Stimulated activated CD4-positive, alpha-beta T cell treated with anti-CD3 and anti-CD28 coated beads, Interleukin-2, amount 100 ng/mL, for 4 hours (primary cell): ENCODE measurements at regions not wholly inside any gene's neighbourhood (a gene's known extent, or its start where the extent isn't known, plus 50 kb on each side); places are given as distances from the start of the nearest gene placed in this dataset.
"Not testable (repeated sequence)": the region's sequence is repeated elsewhere in the genome, so short reads cannot be mapped to it uniquely, and the experiment has no call there.

Experiments
- DNase-seq: peaks from one replicate; pipeline ENCODE4 v3.0.0-alpha.2; 2020; ENCODE audit warnings: low read depth

GRCh38 chr1:121519042-121519755 is 334.4 kb downstream of the SRGAP2C start:
- peak; percentile 83 for DNase-seq

GRCh38 chr1:121519756-121520286 is 335.0 kb downstream of the SRGAP2C start:
- DNase-seq: not testable (repeated sequence)

GRCh38 chr1:121522061-121522759 is 337.4 kb downstream of the SRGAP2C start:
- DNase-seq: no peak

DNA sequence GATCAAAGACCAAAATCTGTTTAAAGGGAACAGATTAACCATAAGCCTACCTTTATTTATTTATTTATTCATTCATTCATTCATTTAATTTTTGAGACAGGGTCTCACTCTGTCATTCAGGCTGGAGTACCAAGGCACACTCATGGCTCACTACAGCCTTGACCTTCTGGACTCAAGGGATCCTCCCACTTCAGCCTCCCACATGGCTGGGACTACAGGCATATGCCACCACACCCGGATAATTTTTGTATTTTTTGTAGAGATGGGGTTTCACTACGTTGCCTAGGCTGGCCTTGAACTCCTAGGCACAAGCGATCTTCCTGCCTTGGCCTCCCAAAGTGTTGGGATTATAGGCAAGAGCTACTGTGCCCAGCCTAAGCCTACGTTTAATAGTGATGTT is 338.3 kb downstream of the SRGAP2C start:
- DNase-seq: not testable (repeated sequence)

DNA sequence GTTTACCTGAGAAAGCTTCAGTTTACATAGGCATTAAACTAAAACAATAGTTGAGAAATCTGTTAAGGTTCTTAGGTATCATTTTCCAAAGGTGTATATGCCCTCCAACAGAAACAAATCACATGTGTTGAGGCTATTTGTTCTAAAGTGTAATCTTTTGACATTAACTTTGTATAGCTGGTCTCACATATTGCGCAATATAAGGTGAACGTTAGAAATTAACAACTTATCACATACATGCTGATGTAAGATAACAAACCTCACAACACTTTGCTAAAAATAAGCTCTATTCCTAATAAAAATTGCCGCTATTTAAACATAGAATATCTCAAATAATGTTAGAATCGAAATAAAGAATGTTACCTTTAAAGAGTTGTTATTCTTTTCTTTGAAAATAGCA is 340.6 kb downstream of the SRGAP2C start:
- DNase-seq: no peak

DNA sequence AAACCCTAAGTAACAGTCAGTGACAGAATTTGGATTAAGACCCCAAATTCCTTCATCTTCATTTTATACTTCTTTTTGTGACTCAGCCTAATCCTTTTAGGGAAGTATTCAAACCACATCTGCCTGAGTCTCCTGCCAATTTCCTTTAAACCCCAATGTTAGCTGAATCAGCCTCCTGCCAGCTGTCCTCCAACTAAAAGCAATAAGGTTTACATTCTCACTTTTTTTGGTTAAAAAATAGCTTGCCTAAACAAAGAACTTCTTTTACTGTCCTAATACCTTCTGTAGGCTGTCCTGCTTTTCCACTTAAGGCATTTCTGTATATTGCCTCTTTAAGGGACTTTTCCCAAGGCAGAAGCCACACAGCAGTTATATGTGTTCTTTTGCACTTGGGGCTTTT is 344.2 kb downstream of the SRGAP2C start:
- DNase-seq: not testable (repeated sequence)

DNA sequence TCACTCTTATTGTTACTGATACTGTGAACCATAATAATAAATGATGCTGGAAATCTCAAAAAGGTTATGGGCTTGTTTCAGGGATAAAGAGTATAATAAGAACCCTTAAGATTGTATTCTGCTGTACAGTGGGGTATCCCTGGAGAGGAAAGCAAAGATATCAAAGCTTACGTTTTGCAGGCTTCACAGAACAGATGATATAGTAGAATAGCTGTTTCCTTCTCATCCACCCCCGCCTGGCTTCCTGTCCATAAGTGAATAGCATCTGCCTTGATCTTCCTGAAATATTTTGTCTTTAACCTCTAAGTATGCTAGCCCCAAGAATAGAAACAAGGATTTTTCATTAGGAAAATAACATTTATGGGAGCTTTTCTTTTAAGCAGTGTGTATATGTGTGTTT is 345.3 kb downstream of the SRGAP2C start:
- not testable (repeated sequence) for DNase-seq

DNA sequence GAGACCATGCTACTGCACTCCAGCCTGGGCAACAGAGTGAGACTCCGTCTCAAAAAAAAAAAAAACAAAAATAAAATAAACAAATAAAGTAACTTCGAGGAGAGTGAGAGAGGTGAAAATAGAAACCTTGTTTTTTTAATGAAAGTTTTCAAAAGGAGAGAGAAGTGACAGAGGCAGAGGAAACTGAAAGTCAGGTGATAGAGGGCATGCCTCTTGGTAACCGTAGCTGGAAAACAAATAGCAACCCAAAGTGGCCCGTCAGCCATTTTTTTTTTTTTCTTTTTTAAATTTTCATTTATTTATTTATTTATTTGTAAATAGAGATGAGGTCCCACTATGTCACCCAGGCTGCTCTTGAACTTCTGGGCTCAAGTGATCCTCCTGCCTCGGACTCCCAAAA is 347.0 kb downstream of the SRGAP2C start:
- not testable (repeated sequence) for DNase-seq

- DNase-seq: not testable (repeated sequence)
These were observed 353.4 kb downstream of the SRGAP2C start for GRCh38 chr1:121538148-121538547.

DNA sequence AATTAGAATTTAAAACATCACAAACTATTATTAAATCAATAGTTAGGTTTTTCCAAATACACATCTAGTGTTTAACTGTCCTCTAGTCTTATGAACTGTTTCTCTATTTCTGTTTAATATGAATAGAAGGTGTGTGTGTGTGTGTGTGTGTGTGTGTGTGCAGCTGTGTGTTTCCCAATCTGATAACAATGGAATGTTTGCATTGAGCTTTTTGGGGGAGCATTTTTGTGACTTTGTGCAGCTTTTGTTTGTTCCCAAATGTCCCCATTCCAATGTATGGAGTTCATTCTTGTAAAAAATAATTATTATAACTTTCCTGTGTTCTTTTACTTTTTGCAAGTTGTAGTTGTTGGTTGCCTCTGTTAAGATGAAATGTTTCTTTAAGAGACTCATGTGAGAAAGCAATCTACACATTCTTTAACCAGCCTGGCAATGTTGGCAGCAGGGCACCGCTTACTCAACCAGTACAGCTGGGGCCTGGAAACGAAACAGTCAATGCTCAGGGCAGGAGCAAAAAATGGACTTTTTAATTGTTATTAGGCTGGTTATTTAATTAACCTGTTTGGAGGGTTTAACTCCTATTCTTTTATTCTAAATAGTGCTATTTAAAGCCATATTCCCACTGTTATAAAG is 354.3 kb downstream of the SRGAP2C start:
- no peak for DNase-seq

DNA sequence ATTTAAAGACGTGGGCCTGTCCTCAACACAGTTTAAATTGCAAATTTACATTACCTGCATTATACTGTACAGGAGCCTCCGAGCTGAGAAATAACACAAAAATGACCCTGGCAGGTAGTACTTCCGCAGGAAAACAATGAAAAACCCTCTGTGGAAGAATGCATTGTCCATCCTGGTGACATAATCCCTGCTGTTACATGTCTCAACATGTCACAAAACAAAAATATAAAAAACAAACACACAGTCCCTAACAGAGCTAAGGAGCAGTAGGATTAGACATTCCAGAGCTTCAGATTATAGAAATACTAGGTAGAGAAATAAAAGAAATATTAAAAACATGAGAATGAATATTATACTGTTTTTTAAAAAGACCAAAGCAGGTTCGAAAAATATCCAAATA is 359.2 kb downstream of the SRGAP2C start:
- DNase-seq: not testable (repeated sequence)

DNA sequence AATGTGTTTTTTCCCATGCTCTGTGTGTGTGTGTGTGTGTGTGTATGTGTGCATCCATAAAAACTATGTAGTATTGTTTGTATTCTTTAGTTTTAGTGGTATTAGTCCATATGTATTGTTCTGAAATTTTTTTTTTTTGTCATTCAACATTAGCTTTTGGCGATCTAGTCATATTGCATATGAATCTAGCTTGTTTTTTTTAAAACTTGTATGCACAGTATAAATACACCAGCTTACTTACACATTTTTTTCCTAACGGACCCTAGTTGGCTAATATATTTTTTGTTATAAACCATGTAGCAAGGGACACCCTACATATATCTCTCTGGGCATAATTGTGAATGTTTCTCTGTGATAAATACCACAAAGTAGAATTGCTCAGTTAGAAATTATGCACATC is 359.7 kb downstream of the SRGAP2C start:
- no peak for DNase-seq

GRCh38 chr1:121545899-121546298 is 361.1 kb downstream of the SRGAP2C start:
- not testable (repeated sequence) for DNase-seq

DNA sequence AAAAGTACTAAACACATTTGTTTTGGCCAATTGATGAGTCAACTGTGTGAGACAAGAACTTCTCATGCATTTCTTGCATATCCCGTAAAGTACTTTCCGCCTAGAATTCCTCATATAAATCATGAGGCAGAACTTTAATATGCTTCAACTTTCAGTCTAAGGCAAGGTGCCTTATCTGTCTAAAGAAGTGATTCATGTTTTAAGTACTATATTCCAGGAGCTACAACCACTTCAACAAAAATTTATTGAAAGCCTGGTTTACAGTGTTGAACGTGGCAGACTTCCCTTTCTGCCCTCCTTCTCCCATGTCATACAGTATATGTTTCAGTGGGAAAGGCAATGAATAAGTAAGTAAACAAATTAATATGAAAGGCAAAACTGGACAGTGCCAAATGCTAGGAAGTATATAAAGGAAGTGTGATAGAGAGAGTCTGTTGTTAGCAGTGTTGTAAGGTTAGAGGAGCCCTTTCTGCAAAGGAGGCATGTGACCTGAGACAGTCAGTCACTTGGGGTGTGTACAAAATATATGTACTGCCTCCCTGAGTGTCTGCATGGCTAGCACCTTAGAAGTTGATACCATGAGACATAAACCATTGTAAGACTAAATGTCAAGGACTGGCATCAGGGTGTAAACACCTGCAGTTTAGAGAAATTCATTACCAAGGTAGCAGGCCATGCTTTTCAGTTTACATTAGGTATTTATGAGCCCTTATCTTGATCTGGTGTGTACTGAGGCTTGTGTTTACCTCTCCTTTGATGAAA is 362.2 kb downstream of the SRGAP2C start:
- no peak for DNase-seq

DNA sequence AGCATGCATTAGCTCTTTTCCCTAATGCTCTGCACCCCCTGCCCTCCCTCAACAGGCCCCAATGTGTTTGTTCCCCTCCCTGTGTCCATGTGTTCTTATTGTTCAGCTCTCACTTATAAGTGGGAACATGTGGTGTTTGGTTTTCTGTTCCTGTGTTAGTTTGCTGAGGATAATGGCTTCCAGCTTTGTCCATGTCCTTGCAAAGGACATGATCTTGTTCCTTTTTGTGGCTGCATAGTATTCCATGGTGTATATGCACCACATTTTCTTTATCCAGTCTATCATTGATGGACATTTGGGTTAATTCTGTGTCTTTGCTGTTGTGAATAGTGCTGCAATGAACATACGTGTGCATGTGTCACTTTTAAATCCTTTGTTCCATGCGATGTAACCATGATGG is 363.0 kb downstream of the SRGAP2C start:
- not testable (repeated sequence) for DNase-seq

DNA sequence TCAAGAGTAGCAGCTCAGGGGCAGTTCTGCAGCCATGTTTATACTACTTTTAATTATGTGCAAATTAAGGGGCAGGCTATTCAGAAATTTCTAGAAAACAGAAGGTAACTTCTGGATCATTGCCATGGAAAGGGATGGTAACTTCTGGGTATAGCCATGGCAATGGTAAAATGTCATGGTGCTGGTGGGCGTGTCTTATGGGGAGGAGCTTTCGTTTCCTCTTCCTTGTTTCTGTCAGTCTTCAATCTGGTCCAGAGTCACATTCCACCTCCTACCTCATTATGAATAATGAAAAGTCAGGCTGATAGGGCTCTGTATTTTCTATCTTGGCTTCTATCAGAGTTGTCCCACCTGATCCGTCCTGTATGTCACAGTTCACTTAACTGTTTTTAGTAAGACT is 366.0 kb downstream of the SRGAP2C start:
- not testable (repeated sequence) for DNase-seq

- DNase-seq: not testable (repeated sequence)
These were observed 366.7 kb downstream of the SRGAP2C start for GRCh38 chr1:121551491-121551890.

DNA sequence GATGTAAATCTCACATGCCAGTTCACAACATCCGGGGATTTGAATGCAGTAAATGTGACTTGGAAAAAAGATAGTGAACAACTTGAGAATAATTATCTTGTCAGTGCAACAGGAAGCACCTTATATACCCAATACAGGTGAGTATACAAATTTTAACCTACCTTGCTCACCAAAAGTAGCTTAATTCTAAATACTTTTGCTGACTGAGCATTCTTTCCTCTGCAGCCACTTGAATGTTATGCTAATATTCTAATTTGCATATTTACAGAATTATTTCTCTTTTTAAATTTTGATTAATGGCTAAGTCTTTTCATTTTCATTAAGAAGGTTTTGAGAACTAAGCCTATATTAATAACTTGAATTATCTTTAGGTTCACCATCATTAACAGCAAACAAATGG is 371.8 kb downstream of the SRGAP2C start:
- not testable (repeated sequence) for DNase-seq

DNA sequence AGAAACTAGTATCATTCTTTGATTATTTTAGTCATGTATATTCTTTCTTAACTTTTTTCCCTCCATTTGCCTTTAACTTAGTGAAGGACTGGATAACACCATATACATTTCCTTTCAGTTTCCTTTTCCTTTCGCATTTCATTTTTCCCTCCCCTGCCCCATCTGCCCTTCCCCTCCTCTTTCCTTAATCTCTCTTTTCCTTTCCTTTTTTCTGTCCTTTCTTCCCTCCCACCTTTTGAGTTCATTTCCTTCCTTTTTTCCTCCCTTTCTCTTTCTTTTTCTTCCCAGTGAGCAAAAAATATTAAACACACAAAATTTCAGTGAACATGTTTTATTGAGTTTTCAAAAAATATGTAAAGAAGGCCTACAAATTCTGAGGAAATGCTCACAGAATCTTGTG is 373.3 kb downstream of the SRGAP2C start:
- DNase-seq: not testable (repeated sequence)

GRCh38 chr1:121558514-121558913 is 373.7 kb downstream of the SRGAP2C start:
- DNase-seq: no peak

DNA sequence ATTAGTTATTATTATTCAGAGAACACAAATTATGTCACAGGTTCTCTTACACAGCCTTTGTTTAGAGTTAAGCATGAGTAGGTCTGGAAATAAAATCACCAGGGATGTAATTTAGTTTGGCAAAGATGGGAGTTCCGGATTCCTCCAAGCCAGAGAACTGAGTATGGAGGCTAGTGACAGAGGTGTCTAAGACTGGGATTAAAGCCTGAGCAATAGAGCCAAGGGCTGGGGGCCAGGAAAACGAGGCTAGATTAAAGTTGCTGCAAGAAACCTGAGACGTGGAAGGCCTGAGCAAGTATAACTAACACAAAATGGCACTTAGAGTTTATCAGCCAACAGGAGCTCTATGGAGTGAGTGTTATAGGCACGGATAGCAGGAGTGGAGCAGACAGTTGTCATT is 381.6 kb downstream of the SRGAP2C start:
- DNase-seq: no peak

DNA sequence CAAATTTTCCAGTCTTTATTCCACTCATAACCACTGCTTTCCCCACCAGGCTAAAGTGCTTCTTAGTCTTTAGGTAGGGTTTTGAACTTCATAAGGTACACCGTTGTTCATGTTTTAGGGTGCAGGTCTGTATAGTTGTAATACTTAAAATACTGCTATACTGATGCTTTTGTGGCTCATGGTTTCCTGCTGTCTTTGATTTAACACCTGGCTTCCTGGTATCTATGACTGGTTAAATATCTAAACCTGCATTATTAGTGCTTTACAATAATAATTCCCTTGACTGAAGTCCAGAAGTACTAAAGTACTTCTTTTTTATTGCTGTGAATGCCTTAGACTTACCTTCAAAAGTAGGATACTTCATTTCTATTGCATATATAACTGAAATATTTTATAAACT is 384.7 kb downstream of the SRGAP2C start:
- no peak for DNase-seq
